ENCODE measurements at regions not wholly inside any gene's neighbourhood (a gene's known extent, or its start where the extent isn't known, plus 50 kb on each side); places are given as distances from the start of the nearest gene placed in this dataset.
"Not testable (repeated sequence)": the region's sequence is repeated elsewhere in the genome, so short reads cannot be mapped to it uniquely, and the experiment has no call there.

DNA sequence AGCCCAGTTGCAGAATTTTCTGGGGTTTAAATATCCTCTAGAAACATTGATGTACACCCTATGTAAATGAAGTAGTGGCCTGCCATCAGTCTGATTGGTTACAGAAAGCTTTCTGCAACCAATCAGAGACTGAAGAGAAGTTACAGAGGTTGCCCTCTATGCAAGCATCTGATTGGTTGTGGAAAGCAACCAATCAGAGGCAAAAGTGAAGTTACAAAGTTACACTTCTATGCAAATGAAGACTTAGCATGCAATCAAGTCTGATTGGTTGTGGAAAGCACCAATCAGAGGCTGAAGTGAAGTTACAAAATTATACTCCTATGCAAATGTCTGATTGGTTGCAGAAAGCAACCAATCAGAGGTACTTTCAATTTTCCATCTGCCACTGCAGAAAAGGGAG lies 51.9 kb upstream of the USP9X start (continued):
- no peak for TF ChIP-seq MXI1 (IDR thresholded peaks at IDR 0.05; ENCODE audit: low read depth, low read length)
- TF ChIP-seq EP300 (IDR thresholded peaks at IDR 0.05; ENCODE audit: borderline replicate concordance in 1 of 2, low read depth in 1 of 2, low read length in 1 of 2) = no peak
- TF ChIP-seq, protein P1, sequence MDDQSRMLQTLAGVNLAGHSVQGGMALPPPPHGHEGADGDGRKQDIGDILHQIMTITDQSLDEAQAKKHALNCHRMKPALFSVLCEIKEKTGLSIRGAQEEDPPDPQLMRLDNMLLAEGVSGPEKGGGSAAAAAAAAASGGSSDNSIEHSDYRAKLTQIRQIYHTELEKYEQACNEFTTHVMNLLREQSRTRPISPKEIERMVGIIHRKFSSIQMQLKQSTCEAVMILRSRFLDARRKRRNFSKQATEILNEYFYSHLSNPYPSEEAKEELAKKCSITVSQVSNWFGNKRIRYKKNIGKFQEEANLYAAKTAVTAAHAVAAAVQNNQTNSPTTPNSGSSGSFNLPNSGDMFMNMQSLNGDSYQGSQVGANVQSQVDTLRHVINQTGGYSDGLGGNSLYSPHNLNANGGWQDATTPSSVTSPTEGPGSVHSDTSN (IDR thresholded peaks at IDR 0.05) = no peak
- no peak for TF ChIP-seq NRF1 (IDR thresholded peaks at IDR 0.05; ENCODE audit: low read depth, low read length)
- TF ChIP-seq MEF2A (IDR thresholded peaks at IDR 0.05; ENCODE audit: borderline replicate concordance, low read depth) = no peak
- TF ChIP-seq TCF12 (IDR thresholded peaks at IDR 0.05) = no peak
- TF ChIP-seq FOSL2 (IDR thresholded peaks at IDR 0.05; ENCODE audit: borderline replicate concordance, low read depth) = no peak

DNA sequence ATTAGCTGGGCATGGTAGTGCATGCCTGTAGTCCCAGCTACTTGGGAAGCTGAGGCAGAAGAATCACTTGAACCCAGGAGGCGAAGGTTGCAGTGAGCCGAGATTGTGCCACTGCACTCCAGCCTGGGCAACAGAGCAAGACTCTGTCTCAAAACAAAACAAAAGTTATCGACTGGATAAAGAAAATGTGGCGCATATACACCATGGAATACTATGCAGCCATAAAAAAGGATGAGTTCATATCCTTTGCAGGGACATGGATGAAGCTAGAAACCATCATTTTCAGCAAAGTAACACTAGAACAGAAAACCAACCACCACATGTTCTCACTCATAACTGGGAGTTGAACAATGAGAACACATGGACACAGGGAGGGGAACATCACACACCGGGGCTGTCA lies 50.3 kb upstream of the USP9X start:
- H4K20me1 ChIP-seq (ENCODE audit: insufficient read depth); H3K79me2 ChIP-seq (ENCODE audit: insufficient read depth); DNase-seq; H3F3A ChIP-seq (replicated peaks; ENCODE audit: insufficient read depth); H3K9me2 ChIP-seq; H2AFZ ChIP-seq (ENCODE audit: low read depth); CTCF ChIA-PET; H3K27me3 ChIP-seq (ENCODE audit: insufficient read depth); H3K27ac ChIP-seq (ENCODE audit: low read depth in 2 of 2, low read length in 1 of 2); H3K4me2 ChIP-seq; H3K4me3 ChIP-seq (ENCODE audit: low read depth in 2 of 2, low read length in 1 of 2); H3K36me3 ChIP-seq (replicated peaks in 1 of 2; ENCODE audit: control insufficient read depth in 1 of 2, insufficient read depth in 2 of 2, low read length in 1 of 2); H3K9me3 ChIP-seq; POLR2A ChIA-PET; H3K9ac ChIP-seq; H3K4me1 ChIP-seq (ENCODE audit: control insufficient read depth in 1 of 2, insufficient read depth in 2 of 2, low read depth in 1 of 2, low read length in 1 of 2): not testable (repeated sequence)
- WGBS (ENCODE audit: low lambda C conversion rate) = 69% methylated on average over 5 of the region's 5 CpGs
